ENCODE measurements at regions not wholly inside any gene's neighbourhood (a gene's known extent, or its start where the extent isn't known, plus 50 kb on each side); places are given as distances from the start of the nearest gene placed in this dataset.

DNA sequence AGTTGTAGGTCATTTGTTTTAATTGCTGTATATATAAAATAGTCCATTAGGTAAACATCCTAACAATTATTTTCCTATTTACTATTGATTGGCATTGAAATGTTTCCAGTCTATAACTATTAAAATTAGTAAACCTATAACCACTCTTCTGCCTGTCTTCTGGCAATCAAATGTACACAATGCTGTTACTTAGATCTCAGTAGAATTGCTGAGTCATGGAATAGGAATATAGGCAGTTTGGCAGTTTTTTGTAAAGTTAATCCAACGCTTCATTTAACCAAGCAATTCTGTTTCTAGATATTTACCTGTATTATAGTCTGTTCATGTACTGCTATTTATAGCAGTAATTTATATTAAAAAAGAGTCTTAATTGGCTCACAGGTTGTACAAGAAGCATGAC is 518.1 kb downstream of the DCDC2C start:
- SMC1A ChIA-PET (ENCODE audit: uncharacterized antibody, unreplicated experiment) = no interaction called here

More for the DNA sequence above, 518.1 kb downstream of the DCDC2C start:
- no peaks in the 10 kb centered on the region for H3K9me3 ChIP-seq (replicated peaks; ENCODE audit: control insufficient read depth, insufficient read depth, low read length)
- in situ Hi-C loops (cut with MboI) = no loop called here
- no peaks in the 10 kb centered on the region for H3K36me3 ChIP-seq (ENCODE audit: control insufficient read depth in 2 of 2, insufficient read depth in 2 of 2, low read length in 1 of 2)
- ChIA-PET POLR2A (no interaction called here), CTCF (no interaction called here), RAD21 (ENCODE audit: unreplicated experiment) (no interaction called here)
- no peaks in the 10 kb centered on the region for H3K4me1 ChIP-seq (ENCODE audit: control insufficient read depth, insufficient read depth, low read length)
- WGBS (ENCODE audit: insufficient coverage, insufficient replicate concordance, low lambda C conversion rate, missing lambda C conversion rate) = 23% methylated on average over 1 of the region's 1 CpG
- intact Hi-C loops (cut with micrococcal nuclease; ENCODE audit: unreplicated experiment) = no loop called here
- no peak overlapping the region for H3K4me2 ChIP-seq (ENCODE audit: control insufficient read depth, insufficient read depth)
- TF ChIP-seq HDAC6 (IDR thresholded peaks at IDR 0.05; ENCODE audit: unreplicated experiment) (no peak), TAF1 (IDR thresholded peaks at IDR 0.05; ENCODE audit: borderline replicate concordance, low read depth, low read length) (no peak), JUND (IDR thresholded peaks at IDR 0.05; ENCODE audit: low read depth, low read length) (no peak), ASH2L (IDR thresholded peaks at IDR 0.05; ENCODE audit: borderline replicate concordance, low read depth) (no peak), KAT2A (conservative IDR thresholded peaks at IDR 0.05; ENCODE audit: control insufficient read depth, low read depth, low read length) (no peak), ETV6 (conservative IDR thresholded peaks at IDR 0.05 in 1 of 2, IDR thresholded peaks at IDR 0.05 in 1 of 2; ENCODE audit: borderline replicate concordance in 1 of 2, low read depth in 1 of 2) (no peak), NR2C2 (IDR thresholded peaks at IDR 0.05; ENCODE audit: borderline replicate concordance, control insufficient read depth, insufficient read length, low read depth) (no peak), SREBF2 (IDR thresholded peaks at IDR 0.05; ENCODE audit: low read length) (no peak), IRF3 (IDR thresholded peaks at IDR 0.05) (no peak), SP1 (IDR thresholded peaks at IDR 0.05; ENCODE audit: low read depth, low read length) (no peak), PAX8 (IDR thresholded peaks at IDR 0.05) (no peak), BHLHE40 (IDR thresholded peaks at IDR 0.05; ENCODE audit: borderline replicate concordance in 1 of 2, low read depth in 2 of 2, low read length in 1 of 2) (no peak), ATF3 (IDR thresholded peaks at IDR 0.05; ENCODE audit: borderline replicate concordance, extremely low read depth, low read depth, low read length) (no peak), FOS (IDR thresholded peaks at IDR 0.05; ENCODE audit: borderline replicate concordance, extremely low read depth, insufficient read length) (no peak), TBL1XR1 (IDR thresholded peaks at IDR 0.05; ENCODE audit: low read depth, low read length) (no peak), SUZ12 (IDR thresholded peaks at IDR 0.05; ENCODE audit: unreplicated experiment) (no peak)
- TF ChIP-seq, protein P1, sequence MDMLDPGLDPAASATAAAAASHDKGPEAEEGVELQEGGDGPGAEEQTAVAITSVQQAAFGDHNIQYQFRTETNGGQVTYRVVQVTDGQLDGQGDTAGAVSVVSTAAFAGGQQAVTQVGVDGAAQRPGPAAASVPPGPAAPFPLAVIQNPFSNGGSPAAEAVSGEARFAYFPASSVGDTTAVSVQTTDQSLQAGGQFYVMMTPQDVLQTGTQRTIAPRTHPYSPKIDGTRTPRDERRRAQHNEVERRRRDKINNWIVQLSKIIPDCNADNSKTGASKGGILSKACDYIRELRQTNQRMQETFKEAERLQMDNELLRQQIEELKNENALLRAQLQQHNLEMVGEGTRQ (IDR thresholded peaks at IDR 0.05; ENCODE audit: borderline replicate concordance, low read depth, low read length) = no peak
- TF ChIP-seq, protein P2, sequence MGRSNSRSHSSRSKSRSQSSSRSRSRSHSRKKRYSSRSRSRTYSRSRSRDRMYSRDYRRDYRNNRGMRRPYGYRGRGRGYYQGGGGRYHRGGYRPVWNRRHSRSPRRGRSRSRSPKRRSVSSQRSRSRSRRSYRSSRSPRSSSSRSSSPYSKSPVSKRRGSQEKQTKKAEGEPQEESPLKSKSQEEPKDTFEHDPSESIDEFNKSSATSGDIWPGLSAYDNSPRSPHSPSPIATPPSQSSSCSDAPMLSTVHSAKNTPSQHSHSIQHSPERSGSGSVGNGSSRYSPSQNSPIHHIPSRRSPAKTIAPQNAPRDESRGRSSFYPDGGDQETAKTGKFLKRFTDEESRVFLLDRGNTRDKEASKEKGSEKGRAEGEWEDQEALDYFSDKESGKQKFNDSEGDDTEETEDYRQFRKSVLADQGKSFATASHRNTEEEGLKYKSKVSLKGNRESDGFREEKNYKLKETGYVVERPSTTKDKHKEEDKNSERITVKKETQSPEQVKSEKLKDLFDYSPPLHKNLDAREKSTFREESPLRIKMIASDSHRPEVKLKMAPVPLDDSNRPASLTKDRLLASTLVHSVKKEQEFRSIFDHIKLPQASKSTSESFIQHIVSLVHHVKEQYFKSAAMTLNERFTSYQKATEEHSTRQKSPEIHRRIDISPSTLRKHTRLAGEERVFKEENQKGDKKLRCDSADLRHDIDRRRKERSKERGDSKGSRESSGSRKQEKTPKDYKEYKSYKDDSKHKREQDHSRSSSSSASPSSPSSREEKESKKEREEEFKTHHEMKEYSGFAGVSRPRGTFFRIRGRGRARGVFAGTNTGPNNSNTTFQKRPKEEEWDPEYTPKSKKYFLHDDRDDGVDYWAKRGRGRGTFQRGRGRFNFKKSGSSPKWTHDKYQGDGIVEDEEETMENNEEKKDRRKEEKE (IDR thresholded peaks at IDR 0.05) = no peak
- no peak overlapping the region for H2AFZ ChIP-seq (ENCODE audit: control insufficient read depth, low read depth, low read length)
- H3K4me3 ChIP-seq = no peak overlapping the region
- no peak overlapping the region for H3K9ac ChIP-seq (ENCODE audit: control insufficient read depth, insufficient read depth, low read length)
- DNase-seq (ENCODE audit: low read depth, low spot score) (no peak), FAIRE-seq (no peak), ATAC-seq (no peak)
- no TSS peak for BruUV-seq (replicated peaks)
- H3K79me2 ChIP-seq (ENCODE audit: control insufficient read depth, insufficient read depth, low read length) = no peaks in the 10 kb centered on the region
- no peaks in the 10 kb centered on the region for H4K20me1 ChIP-seq (ENCODE audit: control insufficient read depth, insufficient read depth)
- no peaks in the 10 kb centered on the region for H3K27me3 ChIP-seq (replicated peaks in 1 of 2; ENCODE audit: control insufficient read depth in 2 of 2, insufficient read depth in 2 of 2, low read length in 1 of 2)
- H3K27ac ChIP-seq (ENCODE audit: control insufficient read depth, insufficient read depth) = no peak overlapping the region

All from GM12878 (cell line).